ENCODE measurements at regions not wholly inside any gene's neighbourhood (a gene's known extent, or its start where the extent isn't known, plus 50 kb on each side); places are given as distances from the start of the nearest gene placed in this dataset.

DNA sequence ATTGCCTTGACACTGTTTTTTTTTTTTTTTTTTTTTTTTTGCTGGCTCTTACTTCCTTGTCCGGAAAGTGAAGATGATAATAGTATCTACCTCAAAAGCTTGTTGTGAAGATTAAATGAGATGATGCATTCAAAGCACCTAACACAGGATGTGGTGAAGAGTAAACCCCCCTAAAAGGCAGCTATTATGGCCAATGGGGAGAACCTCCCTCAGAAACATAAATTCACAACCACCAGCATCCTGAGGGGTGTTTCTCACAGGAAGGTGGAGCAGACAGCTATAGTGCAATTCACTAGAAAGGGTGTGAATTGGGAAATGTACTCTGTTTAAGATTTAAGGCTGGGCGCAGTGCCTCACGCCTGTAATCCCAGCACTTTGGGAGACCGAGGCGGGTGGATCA, 85.4 kb upstream of the CRY1 start:
- Histone ChIP-seq H2BK12ac (ENCODE audit: low read depth, low read length) (no peak overlapping the region), H2AK5ac (ENCODE audit: low read depth, low read length) (no peak overlapping the region), H3K27me3 (replicated peaks in 1 of 4; ENCODE audit: control insufficient read depth in 3 of 4, extremely low read depth in 1 of 4, insufficient read depth in 3 of 4, low read length in 3 of 4) (no peaks in the 10 kb centered on the region), H3K27ac (ENCODE audit: low read depth, low read length) (no peak overlapping the region), H2BK120ac (replicated peaks; ENCODE audit: low read depth, low read length) (no peak overlapping the region), H2BK5ac (ENCODE audit: low read depth, low read length) (no peak overlapping the region), H3K9ac (replicated peaks in 1 of 4; ENCODE audit: extremely low read depth in 1 of 4, low read depth in 3 of 4, low read length in 3 of 4) (no peak overlapping the region), H4K5ac (ENCODE audit: insufficient read length, low read depth, low read length) (no peak overlapping the region), H2AFZ (ENCODE audit: low read length) (no peak overlapping the region), H3K18ac (ENCODE audit: extremely low read depth, low read length) (no peak overlapping the region), H3K4me3 (ENCODE audit: extremely low read depth in 1 of 4, insufficient read depth in 2 of 4, low read depth in 3 of 4, low read length in 4 of 4) (no peak overlapping the region), H3K4me2 (ENCODE audit: insufficient read depth in 1 of 2, low read depth in 2 of 2, low read length in 2 of 2) (no peak overlapping the region), H3K9me3 (ENCODE audit: insufficient read depth in 2 of 2, low read depth in 1 of 2, low read length in 1 of 2) (no peaks in the 10 kb centered on the region), H3K56ac (replicated peaks; ENCODE audit: insufficient read length, low read depth, low read length) (no peak overlapping the region), H3K4me1 (replicated peaks in 1 of 4; ENCODE audit: control insufficient read depth in 3 of 4, insufficient read depth in 4 of 4, low read length in 3 of 4) (no peaks in the 10 kb centered on the region), H4K8ac (ENCODE audit: extremely low read depth, insufficient read depth, low read length) (no peak overlapping the region), H3K14ac (ENCODE audit: insufficient read length) (no peak overlapping the region), H3K4ac (replicated peaks; ENCODE audit: insufficient read length, low read depth, low read length) (no peak overlapping the region), H3K23ac (ENCODE audit: insufficient read length) (no peak overlapping the region), H3K79me2 (ENCODE audit: control insufficient read depth in 1 of 2, insufficient read depth in 2 of 2, low read length in 2 of 2) (no peaks in the 10 kb centered on the region), H3K23me2 (ENCODE audit: low read depth, low read length) (no peaks in the 10 kb centered on the region), H3K36me3 (ENCODE audit: control insufficient read depth in 2 of 4, insufficient read depth in 4 of 4, low read length in 3 of 4) (no peaks in the 10 kb centered on the region), H2BK15ac (ENCODE audit: low read length) (no peak overlapping the region), H3K79me1 (ENCODE audit: low read depth, low read length) (no peaks in the 10 kb centered on the region), H2BK20ac (ENCODE audit: low read length) (no peak overlapping the region), H4K20me1 (replicated peaks in 1 of 2; ENCODE audit: control insufficient read depth in 1 of 2, insufficient read depth in 2 of 2, low read length in 2 of 2) (no peaks in the 10 kb centered on the region), H4K91ac (replicated peaks; ENCODE audit: insufficient read length, low read length) (no peak overlapping the region)
- POLR2A ChIA-PET (ENCODE audit: partially characterized antibody), result no interaction called here
- DNase-seq (ENCODE audit: low read depth in 1 of 2, low spot score in 2 of 2) (no peak), FAIRE-seq (no peak)
- WGBS, 2 experiments (ENCODE audit: extremely low coverage in 1 of 2, insufficient coverage in 1 of 2, insufficient read length in 1 of 2, insufficient replicate concordance in 2 of 2, low coverage in 1 of 2, low lambda C conversion rate in 2 of 2, missing lambda C conversion rate in 1 of 2), result 98% methylated on average over 5 of the region's 5 CpGs; no CpG with 5 or more reads in 1 of the 2 experiments
- CTCF ChIA-PET (ENCODE audit: partially characterized antibody), result interaction anchor here (0.6 to 1.8 kb wide), 3 partner anchors 10 to 227 kb away, joined by 3 to 9 read pairs (median 4); no protein-coding TSS in a partner anchor
- TF ChIP-seq SAP30 (IDR thresholded peaks at IDR 0.05; ENCODE audit: insufficient read depth, insufficient replicate concordance, low read length) (no peak), CHD1 (IDR thresholded peaks at IDR 0.05; ENCODE audit: low read depth, low read length) (no peak), MAFK (IDR thresholded peaks at IDR 0.05; ENCODE audit: low read depth, low read length) (no peak), SIRT6 (IDR thresholded peaks at IDR 0.05; ENCODE audit: low read length) (no peak), EGR1 (IDR thresholded peaks at IDR 0.05; ENCODE audit: borderline replicate concordance, low read depth, low read length) (no peak), KDM1A (IDR thresholded peaks at IDR 0.05; ENCODE audit: borderline replicate concordance, low read length) (no peak), CBX5 (IDR thresholded peaks at IDR 0.05; ENCODE audit: low read depth, low read length) (no peak), TAF7 (optimal IDR thresholded peaks at IDR 0.05; ENCODE audit: borderline replicate concordance, low read depth, low read length) (no peak), JUN (IDR thresholded peaks at IDR 0.05; ENCODE audit: low read depth, low read length) (no peak), SP4 (IDR thresholded peaks at IDR 0.05; ENCODE audit: low read length) (no peak), CBX8 (IDR thresholded peaks at IDR 0.05; ENCODE audit: borderline replicate concordance, low read depth, low read length) (no peak)
- TF ChIP-seq, protein P1, sequence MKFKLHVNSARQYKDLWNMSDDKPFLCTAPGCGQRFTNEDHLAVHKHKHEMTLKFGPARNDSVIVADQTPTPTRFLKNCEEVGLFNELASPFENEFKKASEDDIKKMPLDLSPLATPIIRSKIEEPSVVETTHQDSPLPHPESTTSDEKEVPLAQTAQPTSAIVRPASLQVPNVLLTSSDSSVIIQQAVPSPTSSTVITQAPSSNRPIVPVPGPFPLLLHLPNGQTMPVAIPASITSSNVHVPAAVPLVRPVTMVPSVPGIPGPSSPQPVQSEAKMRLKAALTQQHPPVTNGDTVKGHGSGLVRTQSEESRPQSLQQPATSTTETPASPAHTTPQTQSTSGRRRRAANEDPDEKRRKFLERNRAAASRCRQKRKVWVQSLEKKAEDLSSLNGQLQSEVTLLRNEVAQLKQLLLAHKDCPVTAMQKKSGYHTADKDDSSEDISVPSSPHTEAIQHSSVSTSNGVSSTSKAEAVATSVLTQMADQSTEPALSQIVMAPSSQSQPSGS (IDR thresholded peaks at IDR 0.05; ENCODE audit: low read length), result no peak
- TF ChIP-seq, protein P2, sequence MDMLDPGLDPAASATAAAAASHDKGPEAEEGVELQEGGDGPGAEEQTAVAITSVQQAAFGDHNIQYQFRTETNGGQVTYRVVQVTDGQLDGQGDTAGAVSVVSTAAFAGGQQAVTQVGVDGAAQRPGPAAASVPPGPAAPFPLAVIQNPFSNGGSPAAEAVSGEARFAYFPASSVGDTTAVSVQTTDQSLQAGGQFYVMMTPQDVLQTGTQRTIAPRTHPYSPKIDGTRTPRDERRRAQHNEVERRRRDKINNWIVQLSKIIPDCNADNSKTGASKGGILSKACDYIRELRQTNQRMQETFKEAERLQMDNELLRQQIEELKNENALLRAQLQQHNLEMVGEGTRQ (IDR thresholded peaks at IDR 0.05; ENCODE audit: low read length), result no peak

Measured in H1 (cell line).